ENCODE measurements at regions not wholly inside any gene's neighbourhood (a gene's known extent, or its start where the extent isn't known, plus 50 kb on each side); places are given as distances from the start of the nearest gene placed in this dataset.

- no peak for TF ChIP-seq CTCF (IDR thresholded peaks at IDR 0.05; ENCODE audit: insufficient read depth, low read depth, low read length)
- no peak for TF ChIP-seq EZH2 (IDR thresholded peaks at IDR 0.05; ENCODE audit: insufficient read depth, low read length)
These were observed 874.2 kb upstream of the GJE1 start for GRCh38 chr6:141258516-141258915.
